NCI-H82 treated with DMSO at 0.1 percent for 48 hours (cell line): ENCODE measurements at regions not wholly inside any gene's neighbourhood (a gene's known extent, or its start where the extent isn't known, plus 50 kb on each side); places are given as distances from the start of the nearest gene placed in this dataset.

Source experiments
- DNase-seq: peaks from one replicate; lab custom pipeline; 2025; ENCODE audit not compliant: unreplicated experiment; lab: John Stamatoyannopoulos, UW

DNA sequence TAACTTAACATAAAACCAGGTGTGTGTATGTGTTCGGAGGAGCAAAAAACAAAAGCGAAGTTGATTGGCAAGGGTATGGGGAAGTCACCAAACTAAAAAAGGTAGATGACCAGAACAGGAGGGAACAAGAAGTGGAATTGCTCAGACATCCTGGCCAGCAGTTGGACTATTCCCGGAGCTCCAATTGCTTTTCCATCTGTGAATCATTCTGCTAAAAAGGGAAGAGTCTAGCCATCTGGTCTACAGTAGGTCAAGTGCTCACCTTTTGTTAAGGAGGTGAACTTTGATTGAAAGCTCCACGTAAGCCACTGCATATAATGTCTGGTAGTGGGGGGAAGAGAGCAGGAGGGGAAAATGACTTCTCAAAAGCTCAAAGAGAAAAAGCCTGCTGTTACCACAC, 50.0 kb upstream of the BET1 start:
- DNase-seq = no peak

DNA sequence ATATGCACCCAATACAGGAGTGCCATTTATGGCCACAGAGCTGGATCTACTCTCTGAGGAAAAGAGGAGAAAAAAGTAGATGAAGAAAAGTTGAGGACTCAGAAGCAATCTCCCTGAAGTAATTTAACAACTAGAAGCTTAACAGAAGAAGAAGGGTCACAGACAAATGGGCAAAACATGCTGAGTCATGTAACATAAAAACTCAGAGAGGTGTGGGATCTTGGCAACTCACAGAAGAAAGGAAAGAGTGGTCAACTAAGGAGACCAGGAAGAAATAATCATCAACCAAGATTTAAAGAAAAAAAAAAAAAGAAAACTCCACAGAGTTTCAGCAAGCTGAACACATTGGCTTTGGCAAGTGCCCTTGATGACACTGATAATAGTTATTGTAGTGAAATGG, 51.8 kb upstream of the BET1 start:
- DNase-seq = no peak

DNA sequence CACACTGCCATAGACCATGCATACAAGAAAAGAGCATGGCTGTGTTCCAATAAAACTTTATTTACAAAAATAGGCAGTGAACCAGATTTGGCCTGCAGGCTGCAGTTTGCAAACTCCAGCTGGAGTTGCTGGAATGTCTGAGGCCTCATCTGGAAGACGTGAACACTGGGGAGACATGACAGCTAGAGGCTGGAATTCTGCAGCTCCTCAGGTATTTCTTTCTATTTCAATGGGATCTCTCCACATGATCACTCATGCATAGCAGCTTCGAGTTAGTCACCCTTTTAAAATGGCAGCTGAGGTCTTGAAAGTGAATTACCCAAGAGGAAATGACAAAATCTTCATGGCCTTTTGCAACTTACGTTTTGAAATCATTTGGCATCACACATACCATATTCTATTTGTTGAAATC, 52.6 kb upstream of the BET1 start:
- DNase-seq = no peak

DNA sequence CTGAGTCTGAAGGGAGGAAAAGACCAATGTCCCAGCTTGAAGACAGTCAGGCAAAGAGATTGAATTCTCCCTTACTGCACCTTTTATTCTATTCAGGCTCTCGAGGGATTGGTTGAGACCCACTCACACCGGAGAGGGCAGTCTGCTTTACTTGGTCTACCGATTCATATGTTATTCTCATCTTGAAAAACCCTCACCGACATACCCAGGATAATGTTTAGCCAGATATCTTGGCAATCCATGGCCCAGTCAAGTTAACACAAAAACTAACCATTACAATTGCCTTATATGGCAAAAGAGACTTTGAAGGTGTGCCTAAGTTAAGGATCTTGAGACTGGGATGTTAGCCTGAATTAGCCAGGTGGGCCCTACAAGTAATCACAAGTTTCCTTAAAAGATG, 53.8 kb upstream of the BET1 start:
- no peak for DNase-seq

DNA sequence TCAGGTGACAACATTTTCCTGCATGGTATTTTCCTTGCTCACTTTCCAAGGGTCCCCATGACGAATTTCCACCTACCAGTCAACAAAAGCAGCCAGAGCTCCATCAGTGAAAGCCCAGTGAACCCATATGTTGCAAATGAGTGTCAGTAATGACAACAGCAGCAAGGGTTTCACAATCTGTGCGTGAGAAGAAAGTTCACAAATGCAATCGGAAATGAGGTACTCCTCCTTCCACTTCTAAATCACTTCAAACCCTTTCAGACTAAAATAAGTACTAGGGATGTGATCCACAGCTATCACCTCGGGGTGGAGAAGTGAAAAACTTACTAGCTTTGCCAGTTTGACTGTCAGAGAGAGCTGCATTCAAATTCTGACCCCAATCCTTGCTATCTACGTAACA, 55.6 kb upstream of the BET1 start:
- no peak for DNase-seq

DNA sequence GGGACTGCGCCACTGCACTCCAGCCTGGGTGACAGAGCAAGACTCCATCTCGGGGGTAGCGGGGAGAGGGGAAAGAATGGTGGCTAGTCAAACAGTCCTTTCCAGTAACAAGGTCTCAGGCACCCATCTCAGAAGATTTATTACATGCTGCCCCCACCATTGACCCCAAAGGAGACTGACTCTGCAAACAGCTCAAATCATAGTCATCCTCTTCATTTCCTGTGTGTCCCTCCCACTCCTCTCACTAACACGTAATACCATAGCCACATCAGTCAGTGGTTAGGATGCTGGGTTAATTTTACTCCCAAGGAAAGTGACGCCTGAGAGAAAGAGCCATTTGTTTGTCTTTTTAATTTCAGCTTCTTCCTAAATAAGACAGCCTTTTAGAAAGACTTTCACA, 56.6 kb upstream of the BET1 start:
- no peak for DNase-seq

DNA sequence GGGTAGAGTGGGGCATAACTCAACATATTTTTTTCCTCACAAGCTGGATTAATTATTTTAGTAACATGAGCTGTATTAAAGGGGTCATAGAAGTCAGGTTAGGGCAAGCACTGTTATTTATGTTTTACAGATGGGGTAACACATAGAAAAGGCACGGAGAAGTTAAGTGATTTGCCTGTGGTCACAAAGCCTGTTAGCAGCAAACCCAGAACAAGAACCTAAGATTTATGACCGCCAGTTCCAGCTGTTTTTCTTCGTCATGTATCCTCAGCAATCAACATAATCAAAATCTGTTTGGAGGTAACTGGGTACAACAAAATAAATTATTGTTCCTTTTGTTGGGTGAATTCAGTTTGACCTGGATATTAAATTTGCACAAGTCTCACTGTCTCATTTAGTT, 57.2 kb upstream of the BET1 start:
- DNase-seq = no peak

DNA sequence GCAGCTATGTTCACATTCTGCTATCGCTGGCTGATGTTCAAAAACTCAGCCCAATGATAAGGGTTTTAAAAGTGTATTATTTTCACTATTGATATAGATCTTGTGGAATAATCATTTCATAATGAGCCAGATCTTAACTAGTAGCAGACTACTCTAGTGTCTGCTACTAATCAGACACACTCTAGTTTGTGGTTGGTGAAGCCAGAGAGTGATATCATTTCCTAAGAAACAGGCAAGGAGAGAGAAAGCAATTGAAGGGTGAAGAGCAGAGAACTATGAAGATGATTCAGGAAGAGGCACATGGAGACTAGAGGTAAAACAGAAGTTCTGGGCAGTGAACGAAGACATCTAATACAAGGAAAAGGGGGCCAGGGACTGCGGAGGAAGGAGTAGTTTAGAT, 58.2 kb upstream of the BET1 start:
- no peak for DNase-seq

DNA sequence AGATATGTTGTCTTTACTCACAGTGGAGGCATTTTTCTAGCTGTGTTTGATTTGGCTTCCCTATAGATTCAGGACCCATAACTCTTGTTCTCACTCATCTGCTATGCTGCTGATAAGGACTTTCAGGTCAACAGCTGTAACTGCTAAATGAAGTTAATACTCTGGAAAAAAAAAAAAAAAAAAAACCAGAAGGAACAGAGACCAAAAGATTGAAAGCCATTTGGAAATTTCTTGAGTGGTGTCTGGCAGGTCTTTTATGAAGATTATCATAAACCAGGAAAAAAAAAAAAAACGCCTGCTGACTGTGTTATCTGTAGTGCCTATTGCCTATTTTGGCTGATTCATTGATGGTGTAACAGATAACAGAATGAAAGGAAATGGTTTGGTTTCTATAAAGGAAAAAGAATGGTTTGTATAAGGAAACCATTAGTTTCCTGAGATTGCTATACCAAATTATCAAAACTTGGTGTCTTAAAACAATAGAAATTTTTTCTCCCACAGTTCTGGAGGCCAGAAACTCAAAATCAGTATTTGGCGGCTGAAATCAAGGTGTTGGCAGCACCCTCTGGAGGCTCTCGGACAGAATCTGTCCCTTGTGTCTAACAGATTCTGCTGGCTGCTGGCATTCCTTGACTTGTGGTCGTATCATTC, 60.5 kb upstream of the BET1 start:
- no peak for DNase-seq

DNA sequence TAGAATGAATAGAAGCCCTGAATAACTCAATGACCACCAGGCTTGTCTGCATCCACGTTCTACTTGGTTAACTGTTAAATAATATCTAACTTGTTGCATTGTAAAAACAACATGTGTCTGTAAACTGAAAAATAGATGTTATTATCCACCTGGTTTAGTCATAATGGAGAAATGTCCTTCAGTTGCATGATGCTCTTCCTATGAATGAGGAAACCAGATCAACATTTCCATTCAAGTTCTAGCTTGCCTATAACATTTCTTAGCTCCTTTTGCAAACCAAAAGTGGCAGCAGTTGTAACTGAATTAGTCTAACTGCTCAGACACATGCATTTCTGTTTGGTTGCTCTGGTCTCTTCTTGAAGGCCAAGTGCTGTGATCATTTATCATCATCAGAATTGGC, 62.9 kb upstream of the BET1 start:
- DNase-seq = no peak

DNA sequence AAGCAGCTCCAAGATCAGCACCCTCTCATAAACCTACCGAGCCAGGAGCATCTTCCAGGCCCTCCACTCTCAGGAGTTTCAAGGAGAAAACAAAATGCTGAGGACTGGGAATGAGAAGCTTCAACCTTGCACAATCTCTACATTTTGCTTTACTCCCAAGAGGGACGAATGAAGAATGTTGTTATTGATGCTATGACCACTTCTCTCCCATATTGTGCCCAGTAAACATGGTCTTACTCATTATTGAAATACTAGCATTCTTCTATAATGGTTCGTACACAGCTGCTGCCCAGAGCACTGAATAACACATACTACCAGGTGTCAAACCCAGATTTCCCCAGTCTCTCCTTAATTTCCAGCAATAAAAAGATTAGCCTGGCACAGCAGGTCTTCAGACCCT, 63.4 kb upstream of the BET1 start:
- no peak for DNase-seq

DNA sequence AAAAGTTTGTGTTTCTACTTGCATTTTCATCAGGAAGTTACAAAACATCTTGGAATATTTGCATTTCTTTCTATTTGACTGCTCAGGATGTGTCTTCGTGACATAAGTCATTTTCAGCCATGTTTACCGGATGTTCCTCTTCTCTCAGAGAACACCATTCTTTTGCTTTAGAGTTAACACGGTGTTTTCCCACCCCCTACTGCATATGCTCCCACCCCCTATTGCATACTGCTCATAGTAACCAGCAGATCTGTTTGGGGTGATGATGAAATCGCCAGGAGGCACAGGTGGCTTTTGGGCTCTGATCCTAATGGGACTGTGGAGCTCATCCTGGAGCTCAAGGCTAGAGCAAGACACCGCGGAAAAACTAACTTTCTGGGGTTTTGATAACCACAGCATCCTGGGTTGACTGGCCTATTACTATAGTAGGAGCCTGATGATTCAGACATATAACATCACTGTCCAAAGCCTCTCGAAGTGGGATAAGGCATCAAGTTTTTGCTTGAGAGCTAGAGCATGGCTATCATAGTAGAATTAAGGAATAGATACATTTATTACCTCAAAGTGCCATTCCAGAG, 65.1 kb upstream of the BET1 start:
- no peak for DNase-seq

DNA sequence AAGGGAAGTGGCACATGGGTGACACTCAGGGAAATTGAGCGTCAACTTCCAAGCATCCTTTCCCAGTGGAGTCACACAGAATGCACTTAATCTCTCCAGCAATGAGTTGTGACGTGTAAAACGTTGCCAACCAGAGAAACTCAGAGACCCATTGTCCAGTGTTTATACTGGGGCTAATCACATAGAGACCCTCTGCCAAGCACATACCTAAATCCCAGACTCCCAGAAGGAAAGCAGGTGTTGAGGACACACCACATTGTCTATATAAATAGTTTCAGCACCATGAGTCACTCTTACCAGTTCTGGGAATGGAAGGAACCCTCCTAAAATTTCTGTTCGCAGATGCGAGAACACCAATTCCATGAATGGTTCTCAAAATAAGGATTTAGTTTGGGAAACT, 76.4 kb upstream of the BET1 start:
- no peak for DNase-seq

DNA sequence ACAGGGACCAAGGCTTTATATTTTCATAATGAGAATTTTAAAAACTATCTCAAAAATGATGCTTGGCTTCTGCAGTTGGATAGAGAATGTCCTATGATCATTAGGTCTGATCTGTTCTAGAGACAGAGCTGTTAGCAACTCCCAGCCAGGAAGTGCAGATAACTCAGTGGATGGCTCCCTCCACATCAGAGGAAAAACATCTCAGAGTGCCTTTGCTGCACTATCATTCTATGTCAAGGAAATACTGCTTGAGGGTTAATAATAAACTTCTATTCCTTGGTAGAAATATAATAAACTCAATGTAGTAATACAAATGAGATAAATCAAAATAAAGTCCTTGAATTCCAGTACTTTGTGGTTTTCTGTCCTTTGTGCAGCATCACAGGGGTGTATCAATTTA, 78.0 kb upstream of the BET1 start:
- DNase-seq = no peak

DNA sequence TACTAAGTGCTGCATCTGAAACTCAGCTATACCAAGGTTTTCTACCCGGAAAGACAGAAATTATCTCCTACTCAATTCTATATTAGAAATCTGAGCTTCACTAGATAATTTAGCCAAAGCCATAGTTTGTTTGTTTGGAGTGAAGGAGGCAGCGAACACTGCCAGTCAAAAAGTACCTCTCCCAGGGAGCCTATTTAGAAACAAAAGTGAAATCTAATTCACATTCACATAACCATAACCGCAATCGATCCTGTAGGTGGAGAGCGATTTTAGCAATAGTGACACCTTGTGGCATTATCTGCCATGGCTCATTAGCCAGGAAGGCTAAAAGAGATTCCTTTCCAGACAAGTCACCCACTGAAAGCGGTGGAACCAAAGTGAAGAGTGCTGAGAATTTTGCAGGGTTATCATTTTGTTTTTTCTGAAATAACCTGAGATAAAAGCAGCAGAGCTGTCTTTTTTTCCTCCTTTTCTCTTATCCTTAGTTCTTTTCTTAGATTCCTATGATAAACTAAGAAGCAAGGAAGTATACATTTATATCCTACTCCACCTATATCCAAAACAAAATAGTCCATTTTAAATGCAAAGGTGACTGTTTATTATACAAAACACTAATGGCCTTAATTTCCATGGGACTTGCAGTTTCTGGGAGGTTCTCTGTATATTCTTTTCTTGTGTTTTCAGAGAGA, 83.7 kb upstream of the BET1 start:
- peak; percentile 16 for DNase-seq

DNA sequence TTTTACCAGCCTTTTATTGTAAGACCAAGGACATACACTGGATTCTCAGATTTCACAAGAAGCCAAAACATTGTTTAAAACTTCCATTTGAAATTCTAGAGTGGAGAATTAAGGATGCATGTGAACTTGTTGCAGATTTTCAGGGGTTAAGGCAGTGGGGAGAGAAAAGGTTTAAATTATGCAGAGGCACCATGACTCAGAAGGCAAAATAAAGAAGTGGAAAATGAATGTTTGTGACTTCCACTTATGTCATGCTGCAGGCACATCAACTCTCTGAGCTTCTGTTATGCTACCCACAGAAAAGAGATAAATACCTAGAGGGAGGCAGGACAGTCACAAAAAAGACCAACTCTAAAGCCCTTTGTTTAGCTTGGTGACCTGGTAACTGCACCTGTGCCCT, 84.4 kb upstream of the BET1 start:
- DNase-seq = no peak

DNA sequence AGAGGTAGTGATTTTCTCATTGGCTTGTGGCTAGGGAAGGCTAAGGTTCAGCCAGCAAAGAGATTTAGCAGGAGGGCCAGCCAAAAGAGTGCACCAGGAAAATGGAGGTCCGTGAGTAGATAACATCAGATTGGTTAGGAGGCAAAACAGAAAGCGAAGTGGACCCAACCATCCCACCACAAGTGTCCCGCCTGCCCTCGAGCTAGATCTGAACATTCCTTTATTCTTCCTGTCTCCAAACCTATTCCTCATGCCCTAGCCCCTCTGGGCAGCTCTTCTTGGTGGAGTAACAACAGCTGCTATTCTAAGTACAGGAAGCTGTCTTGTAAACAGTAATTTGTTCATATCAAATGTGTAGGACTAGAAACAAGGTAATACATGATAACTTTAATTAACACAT, 85.7 kb upstream of the BET1 start:
- DNase-seq = no peak

DNA sequence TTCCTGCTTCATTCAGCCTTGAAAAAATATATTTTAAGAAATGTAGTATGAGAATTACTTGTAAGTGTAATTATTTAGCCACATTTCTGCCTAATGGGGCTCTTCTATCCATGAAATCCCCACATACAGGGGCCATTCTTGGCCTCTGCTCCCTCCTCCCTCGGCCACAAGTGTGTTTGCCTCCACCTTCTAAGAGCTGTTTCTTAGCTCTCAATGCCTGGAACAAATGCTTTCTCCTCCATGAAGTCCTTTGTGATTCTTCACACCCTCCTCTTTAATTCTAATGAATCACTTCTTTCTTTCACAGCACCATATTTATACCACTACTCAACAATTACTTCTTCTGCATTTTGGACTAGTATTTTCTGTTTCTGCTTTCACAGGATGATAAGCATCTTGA, 88.8 kb upstream of the BET1 start:
- DNase-seq = no peak

DNA sequence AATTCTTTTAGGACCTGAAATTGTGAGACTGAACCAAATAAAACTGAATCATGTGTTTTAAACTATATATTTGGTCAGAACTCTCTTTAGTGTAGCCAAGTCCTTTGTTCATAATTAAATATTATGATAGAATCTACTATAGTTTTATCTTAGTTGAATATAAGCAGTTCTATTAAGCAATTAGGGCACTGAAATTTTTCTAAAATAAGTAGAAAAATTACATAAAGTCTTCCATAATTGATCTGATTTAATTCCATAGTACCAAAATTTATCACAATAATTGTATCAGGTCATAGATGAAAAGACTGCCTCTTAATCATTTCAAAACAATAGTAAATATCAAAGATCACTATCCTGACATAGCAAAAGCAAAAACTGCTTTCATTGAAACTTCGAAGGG, 90.1 kb upstream of the BET1 start:
- no peak for DNase-seq

DNA sequence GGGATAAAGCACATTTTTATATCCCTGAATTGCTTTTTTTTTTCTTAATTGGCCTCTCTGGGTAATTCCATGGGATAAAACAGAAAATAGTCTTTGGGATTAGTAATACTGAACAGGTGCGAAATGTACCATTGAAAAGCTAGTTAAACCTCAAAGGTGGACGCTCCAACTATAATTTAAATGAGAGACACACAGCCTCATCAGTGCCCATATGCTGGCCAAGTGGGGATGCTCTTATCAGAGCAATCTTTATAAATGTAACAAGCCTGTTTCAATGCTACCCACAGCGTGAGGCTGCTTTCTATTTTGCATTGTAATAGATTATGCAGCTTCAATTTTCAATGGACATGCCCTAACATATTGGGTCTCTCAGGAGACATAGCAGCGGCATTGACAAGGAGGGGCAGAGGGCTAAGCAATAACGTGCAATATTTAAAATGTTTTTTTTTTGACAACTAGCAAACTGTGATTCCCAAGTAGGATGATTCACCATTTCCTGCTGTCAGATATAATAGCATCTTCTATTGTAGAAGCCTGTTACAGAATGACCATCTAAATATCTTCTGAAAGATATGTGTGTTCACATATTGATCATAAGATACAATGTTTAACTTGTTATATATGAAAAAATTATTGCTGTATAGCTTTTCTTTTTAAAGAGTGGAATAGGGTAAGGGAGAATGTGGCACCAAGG, 91.3 kb upstream of the BET1 start:
- DNase-seq = no peak

DNA sequence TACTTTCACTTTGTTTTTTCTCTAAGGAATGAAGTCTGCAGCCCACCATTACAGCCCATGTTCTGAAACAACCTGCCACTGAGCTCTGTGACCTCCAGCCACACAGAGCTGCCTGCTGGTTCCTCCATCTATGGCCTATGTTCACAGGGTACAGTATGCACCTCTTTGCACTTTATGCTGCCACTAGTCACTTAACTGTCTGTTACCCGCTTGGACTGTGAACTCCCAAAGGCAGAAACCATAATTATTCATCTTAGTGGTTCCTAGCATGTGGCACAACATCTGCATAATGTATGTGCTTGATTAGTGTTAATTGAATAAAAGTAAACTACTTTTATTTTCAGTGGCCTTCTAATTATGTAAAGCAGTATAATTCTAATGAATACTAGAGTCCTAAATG, 95.5 kb upstream of the BET1 start:
- DNase-seq = no peak

DNA sequence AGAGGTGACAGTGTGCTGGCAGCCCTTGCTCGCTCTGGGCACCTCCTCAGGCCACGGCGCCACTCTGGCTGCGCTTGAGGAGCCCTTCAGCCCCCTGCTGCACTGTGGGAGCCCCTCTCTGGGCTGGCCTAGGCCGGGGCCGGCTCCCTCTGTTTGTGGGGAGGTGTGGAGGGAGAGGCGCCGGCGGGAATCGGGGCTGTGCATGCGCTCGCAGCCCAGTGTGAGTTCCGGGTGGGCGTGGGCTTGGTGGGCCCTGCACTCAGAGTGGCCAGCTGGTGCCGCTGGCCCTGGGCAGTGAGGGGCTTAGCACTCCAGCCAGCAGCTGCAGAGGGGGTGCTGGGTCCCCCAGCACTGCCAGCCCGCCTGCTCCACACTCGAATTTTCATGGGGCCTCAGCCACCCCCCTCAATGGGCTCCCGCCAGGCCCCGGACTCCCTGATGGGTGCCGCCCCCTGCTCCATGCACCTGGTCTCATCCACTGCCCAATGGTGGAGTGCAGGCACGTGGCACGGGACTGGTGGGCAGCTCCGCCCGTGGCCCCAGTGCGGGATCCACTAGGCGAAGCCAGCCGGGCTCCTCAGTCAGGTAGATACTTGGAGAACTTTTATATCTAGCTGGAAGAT, 96.7 kb upstream of the BET1 start:
- no peak for DNase-seq
